Stimulated activated CD4-positive, alpha-beta T cell treated with anti-CD3 and anti-CD28 coated beads, Interleukin-15, amount 100 ng/mL, for 48 hours (primary cell): ENCODE measurements at regions not wholly inside any gene's neighbourhood (a gene's known extent, or its start where the extent isn't known, plus 50 kb on each side); places are given as distances from the start of the nearest gene placed in this dataset.

Source experiments
- DNase-seq, 2 donors: peaks; one replicate each; pipeline ENCODE4 v3.0.0-alpha.2; 2020; ENCODE audit warnings: low read depth in 2 of 2

- DNase-seq: no peak
Observed at GRCh38 chr12:91311081-91311480, 128.5 kb upstream of the DCN start.

- no peak for DNase-seq
Observed at GRCh38 chr12:91309450-91309849, 126.8 kb upstream of the DCN start.

- DNase-seq: no peak
Observed at GRCh38 chr12:91307957-91308670, 125.5 kb upstream of the DCN start.

DNA sequence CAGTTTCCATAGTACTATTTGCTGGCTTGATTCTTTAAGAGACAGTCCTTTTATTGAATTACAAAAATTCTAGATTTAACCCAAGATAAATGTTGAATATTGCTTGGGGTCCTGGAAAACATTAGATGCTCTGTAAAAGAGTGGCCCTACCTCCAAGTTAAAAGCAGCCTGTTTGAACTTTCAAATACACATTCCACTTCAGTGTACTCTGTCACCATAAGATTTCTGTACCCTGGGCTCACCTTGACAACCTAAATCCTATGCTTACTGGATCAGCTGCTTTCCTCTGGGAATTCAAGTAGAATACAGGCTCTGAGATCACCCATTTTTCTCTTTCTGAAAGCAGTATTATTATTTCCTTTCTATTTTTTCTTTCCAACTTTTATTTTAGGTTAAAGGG lies 107.7 kb upstream of the DCN start:
- no peak for DNase-seq

DNA sequence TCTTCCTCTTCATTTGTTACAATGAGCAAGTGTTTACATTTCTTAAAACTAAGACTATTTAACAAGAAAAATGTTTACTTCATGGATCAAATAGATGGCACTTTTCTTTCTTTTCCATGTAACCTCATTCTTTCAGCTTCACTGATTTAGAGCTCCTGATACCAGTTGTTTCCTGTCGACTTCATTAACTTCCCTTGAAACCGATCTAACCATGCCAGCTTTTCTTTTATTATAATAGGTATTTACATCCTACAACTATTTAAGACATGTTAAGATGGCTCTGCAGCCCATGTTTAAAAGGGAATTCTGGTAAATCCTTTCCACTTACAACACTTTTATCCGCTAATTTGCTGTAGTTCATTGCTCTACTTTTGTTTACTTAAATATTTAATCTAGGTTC lies 107.3 kb upstream of the DCN start:
- DNase-seq: no peak

DNA sequence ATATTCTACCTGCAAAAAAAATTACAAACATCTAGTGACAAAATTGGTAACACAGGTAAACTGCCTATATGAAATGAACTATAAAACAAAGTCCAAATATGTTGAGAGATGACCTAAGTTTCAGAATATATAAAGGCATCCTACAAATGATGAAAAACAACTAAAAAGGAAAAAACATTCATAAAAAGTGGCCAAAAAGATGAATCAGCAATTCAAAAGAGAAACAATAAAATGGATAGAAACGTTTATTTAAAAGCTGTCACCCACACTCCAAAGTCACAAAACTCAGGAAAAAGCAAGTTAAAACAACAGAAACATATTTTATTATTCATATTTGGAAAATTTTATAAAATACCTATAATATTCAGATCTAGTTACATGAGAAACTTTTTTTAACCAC lies 106.5 kb upstream of the DCN start:
- DNase-seq: no peak

DNA sequence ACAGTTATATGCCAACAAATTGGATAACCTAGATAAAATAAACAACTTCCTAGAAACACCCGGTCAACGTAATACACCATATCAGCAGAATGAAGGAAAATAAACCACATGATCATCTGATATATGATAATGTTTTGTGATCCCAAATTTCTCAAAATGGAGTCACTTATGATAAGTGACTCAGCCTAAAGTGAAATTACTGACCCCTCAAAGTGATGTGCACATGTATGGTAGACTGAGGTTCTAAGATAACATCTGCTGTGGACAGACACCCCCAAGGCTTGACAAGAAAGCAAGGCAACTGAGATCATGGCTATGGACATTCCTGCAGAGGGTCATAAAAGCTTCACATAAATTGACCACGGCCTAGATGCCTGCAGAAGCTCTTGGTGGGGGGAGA lies 105.1 kb upstream of the DCN start:
- DNase-seq: no peak

GRCh38 chr12:91278126-91278525 lies 95.5 kb upstream of the DCN start:
- DNase-seq: no peak

- DNase-seq: no peak
Observed at GRCh38 chr12:91276509-91276908, 93.9 kb upstream of the DCN start.

DNA sequence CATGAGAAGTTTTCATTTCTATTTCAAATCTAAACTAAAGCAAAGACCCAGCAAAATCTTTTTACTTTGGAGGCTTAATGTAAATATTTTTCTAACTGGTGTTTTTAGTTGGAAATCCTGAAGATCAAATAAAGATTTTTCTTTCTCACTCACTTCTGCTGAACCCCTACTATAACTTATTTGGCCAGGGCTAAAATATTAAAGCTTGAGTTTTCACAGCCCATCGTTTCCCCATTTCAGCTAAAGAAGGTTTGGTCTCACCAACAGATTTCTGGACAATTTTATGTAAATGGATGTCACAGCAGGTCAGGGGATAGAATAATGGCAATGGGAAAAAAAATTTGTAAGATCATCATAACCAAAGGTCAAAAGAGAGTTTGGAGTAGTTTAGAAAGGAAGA lies 92.7 kb upstream of the DCN start:
- DNase-seq: no peak

GRCh38 chr12:91274916-91275315 lies 92.3 kb upstream of the DCN start:
- no peak for DNase-seq

DNA sequence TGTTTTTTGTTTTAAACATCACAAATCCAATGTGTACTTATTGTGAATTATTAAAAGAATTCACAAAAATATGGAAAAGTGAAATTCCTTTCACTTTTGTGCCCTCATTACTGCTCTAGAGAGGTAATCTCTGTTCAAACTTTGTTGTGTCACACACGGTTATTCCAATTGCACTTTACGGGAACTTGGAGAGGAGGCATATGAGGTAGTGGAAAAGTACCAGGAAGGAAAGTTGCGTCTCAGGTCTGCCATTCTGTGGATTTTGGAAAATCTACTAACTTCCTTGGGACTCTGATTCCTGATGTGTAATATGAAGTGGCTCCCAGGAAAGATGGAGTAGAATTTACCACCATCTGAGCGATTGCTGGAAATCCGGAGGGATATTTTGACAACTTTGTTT lies 90.9 kb upstream of the DCN start:
- DNase-seq: no peak

DNA sequence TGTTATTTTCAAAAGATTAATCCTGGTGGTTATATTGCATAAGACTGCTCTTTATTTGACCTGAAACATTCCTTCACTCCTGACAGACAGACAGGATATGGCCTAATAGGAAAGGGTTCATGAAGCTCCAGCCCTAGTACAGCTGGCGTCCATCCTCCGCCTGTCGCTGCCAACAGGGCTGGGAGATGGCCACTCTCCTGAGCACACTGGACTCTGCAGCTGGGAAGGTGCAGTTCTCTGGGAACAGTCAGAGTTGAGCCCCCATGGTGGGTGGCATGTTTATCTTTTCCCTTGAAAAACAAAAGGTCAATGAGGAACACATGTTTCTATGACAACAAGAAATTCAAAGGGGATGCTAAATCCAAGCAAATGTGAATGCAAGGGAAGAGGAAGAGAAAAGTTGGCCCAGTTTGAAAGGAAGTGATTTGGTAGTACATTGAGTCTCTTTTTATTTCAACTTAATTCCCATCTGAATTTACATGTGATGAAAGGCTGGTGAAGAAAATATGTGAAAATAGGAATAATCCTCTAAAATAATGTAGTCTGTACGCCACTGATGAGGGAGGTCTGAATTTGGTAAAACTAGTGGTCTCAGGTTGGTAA lies 89.9 kb upstream of the DCN start:
- DNase-seq: no peak

- DNase-seq: no peak
Observed at GRCh38 chr12:91271185-91271584, 88.6 kb upstream of the DCN start.

DNA sequence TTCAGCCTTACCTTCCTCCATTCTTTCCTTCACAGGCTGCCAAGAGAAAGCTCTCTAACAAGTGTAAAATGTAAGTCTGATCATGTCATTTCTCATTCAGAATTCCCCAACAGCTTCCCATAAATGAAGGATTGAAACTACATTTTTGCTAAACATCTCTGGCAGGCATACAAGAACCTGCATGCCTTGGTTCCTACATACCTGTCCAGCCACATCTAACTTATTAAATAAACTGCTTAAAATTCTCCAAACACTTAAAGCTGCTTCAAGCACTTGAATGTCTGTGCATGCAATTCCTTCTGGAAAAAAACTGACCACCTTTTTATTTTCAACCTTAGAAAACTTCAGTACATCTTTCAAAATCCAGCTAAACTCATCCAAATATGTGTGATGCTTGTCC lies 84.4 kb upstream of the DCN start:
- DNase-seq: no peak

GRCh38 chr12:91264178-91264577 lies 81.6 kb upstream of the DCN start:
- no peak for DNase-seq

GRCh38 chr12:91261820-91262676 lies 79.4 kb upstream of the DCN start:
- DNase-seq: no peak

- no peak for DNase-seq
Observed at GRCh38 chr12:91256411-91256810, 73.8 kb upstream of the DCN start.

- DNase-seq: no peak
Observed at GRCh38 chr12:91252341-91252740, 69.7 kb upstream of the DCN start.

GRCh38 chr12:91250273-91250665 lies 67.7 kb upstream of the DCN start:
- no peak for DNase-seq

DNA sequence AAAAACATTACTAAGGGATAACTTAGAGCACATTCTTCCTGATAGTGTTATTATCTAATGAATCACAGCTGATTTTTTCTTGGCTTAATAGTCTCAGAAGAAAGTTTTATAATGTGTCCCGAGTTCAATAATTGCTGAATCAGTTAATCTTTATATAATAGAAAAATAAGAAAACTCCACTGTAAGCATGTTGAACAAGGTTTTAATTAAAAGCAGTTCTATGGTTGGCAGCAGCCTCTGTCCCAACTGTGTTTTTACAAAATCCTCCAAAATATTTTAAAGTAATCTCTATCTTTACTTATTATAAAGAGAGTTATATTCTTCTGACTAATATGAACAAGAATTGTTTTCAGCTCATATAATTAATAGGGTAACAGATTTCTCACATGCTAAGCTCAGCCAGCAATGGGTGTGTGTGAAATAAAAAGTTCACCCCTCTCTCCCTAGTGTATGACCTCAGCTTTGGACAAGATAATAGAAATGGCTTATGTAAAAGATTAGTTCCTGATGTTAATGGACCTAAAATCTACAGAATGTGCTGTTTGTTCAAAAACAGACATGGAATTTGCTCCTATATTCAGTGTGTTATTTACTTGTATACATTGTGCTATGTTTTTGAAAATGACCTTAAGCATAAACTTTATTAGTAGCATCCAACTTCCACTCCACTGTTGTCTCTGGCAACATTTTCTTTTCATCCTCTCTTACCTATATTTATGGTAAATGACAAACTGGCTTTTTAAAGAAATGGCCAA lies 67.1 kb upstream of the DCN start:
- DNase-seq: no peak

DNA sequence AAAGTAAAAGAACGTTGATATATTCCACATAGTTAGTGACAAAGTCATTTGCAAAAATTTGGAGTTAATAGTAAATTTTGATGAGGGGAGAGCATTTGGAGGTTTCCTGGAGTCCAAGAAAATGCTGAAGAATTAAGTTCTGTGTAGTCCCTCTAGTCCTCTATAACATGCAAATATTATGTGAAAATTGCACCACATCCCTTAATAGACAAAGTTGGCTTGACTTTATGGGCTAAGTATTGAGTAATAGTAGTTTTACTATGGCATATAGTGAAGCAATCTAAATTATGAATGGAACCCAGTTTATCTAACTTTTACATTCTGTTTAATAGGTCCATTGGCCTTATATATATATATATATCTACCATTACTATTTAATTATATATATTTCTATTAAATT lies 66.4 kb upstream of the DCN start:
- DNase-seq: no peak
